CD4-positive, alpha-beta T cell treated with Interleukin-6 for 4 hours (primary cell): ENCODE measurements at regions not wholly inside any gene's neighbourhood (a gene's known extent, or its start where the extent isn't known, plus 50 kb on each side); places are given as distances from the start of the nearest gene placed in this dataset.
"Not testable (repeated sequence)": the region's sequence is repeated elsewhere in the genome, so short reads cannot be mapped to it uniquely, and the experiment has no call there.

Experiments used
- DNase-seq: peaks from one replicate; pipeline ENCODE4 v3.0.0-alpha.2; 2020; ENCODE audit warnings: mixed read lengths

- no peak for DNase-seq
Measured at GRCh38 chr12:127571578-127571977, 695.4 kb upstream of the TMEM132C start.

- DNase-seq = no peak
Measured at GRCh38 chr12:127579446-127579845, 687.5 kb upstream of the TMEM132C start.

- no peak for DNase-seq
Measured at GRCh38 chr12:127582074-127582473, 684.9 kb upstream of the TMEM132C start.

GRCh38 chr12:127583041-127583440 lies 683.9 kb upstream of the TMEM132C start:
- DNase-seq = no peak

DNA sequence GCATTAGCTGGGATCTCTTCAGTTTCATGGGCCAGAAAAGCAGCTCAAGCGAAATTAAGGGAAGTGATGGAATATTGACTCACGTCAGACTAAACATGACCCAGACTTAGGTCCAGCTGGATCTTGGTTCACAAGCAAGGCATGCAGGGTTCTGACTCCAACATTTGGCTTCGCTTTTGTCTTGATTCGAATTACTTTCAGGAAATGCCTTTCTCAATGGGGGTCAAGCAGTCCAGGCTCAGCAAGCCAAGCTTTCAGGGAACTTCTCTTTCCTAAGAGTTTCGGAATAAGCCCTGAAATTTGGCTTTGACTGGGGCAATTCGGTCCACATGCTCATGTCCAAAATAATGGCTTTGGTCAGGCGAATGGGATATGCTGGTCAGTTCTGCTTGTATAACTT lies 678.7 kb upstream of the TMEM132C start:
- no peak for DNase-seq

DNA sequence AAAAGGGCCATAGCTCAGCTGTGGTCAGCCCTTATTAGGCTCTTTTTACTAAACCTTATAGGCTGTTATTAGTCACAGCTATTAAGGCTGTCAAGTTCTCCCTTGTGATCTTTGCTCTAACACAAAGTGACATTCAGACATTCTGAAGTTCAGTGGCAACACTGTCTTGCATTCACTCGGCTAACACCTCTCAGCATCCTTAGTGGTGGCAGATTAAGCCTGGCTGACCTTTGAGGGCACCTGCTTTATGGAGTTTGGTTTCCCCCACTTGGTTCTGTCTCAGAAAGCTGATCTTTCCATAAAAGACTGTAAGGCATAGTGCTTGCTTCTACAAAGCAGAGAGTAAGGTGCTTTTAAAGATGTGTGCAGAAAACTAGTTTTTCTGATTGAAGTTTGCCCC lies 677.4 kb upstream of the TMEM132C start:
- DNase-seq = no peak

GRCh38 chr12:127590868-127591267 lies 676.1 kb upstream of the TMEM132C start:
- DNase-seq = no peak

DNA sequence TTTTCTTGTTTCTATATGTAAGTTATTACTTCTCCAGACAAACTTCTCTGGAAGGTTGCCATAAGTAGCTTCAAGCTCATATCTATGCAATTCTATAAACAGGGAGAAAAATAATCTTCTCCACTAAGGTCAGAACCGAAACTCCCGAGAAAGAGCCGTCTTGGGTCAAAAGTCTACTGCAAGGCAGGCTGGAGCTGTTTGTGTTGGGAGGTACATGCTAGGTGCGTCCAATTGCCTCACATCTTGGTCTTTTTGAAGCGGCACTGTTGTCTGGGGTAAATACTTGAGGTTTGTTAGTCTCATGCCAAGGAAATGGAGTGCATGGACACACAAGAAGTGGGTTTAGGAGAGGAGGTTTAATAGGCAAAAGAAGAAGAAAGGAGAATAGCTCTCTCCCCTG lies 674.7 kb upstream of the TMEM132C start:
- no peak for DNase-seq

DNA sequence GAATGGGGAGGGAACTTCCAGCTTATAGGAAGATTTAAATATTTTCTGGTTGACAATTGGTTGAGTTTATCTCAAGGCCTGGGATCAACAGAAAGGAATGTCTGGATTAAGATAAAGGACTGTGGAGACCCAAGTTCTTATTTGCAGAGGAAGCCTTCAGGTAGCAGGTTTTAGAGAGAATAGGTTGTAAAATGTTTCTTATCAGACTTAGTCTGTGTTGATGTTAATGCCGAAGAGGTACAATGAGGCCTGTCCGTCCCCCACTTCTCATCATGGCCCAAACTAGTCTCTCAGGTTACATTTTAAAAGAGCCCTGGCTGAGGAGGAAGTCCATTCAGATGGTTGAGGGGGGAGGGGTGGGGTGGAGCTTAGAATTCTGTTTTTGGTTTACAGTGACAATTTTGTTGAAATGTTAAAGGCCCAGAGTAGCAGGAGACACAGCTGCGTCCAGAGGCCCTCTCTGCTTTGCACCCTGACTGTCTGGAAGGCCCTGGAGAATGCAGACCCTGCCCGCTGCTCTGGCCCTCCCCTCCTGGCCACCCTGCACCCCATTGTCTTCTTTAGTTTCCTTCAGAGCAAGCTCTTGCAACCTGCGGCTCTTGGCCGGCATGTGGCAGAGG lies 672.5 kb upstream of the TMEM132C start:
- no peak for DNase-seq

GRCh38 chr12:127595506-127595905 lies 671.5 kb upstream of the TMEM132C start:
- DNase-seq = no peak

- DNase-seq = no peak
Measured at GRCh38 chr12:127596891-127597290, 670.1 kb upstream of the TMEM132C start.

GRCh38 chr12:127599436-127599835 lies 667.5 kb upstream of the TMEM132C start:
- no peak for DNase-seq

- DNase-seq = no peak
Measured at GRCh38 chr12:127600211-127600610, 666.8 kb upstream of the TMEM132C start.

DNA sequence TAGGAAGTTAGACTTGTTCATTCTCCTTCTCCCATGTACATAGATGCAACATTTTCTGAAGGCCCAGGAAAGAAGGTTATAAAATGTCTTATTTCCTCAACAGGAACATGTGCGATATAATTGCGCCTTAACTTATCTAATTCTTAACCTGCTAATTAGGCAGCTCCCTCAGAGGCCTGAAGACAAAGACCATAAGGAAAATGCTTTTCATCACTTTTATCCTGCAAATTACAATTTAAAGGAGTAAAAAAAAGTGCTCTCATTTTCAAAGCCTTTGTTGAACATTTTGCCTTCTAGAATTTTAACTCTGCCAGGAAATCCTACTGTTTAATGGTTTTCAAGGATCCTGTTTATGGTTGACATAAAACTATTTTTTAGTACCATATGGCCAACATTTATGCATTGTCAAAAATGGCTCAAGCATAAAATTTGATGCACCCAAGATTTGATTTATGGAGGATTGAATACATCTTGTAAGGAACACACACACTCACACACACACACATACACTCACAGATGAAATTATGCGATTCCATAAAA lies 660.4 kb upstream of the TMEM132C start:
- no peak for DNase-seq

DNA sequence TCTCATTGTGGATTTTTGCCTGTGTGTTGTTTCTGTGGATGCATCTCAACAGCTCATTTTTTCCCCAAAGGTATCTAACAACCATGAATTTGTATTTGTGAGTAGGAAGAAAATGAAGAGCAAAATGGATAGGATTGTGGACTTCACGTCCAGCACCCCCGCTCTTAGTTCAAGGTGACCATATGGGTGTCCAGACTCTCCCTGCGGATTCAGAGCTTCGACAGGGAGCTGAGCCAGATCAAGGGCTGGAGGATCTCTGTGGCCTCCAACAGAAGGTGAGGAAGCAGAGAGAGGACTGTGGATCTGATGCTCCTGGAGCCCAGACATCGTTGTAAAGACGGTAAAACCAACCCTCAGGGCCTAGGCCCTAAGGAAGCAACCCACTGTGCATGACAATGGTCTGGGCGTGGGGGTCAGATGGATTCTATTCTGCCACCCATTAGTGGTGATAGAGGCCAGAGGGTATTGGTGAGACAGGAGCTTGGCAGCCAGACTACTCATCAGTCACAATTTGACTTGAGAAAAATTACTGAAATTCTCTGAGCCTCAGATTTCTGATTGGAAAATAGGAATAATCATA lies 659.7 kb upstream of the TMEM132C start:
- DNase-seq = no peak

- not testable (repeated sequence) for DNase-seq
Measured at GRCh38 chr12:127608359-127608758, 658.6 kb upstream of the TMEM132C start.

- DNase-seq = no peak
Measured at GRCh38 chr12:127613056-127613455, 653.9 kb upstream of the TMEM132C start.

DNA sequence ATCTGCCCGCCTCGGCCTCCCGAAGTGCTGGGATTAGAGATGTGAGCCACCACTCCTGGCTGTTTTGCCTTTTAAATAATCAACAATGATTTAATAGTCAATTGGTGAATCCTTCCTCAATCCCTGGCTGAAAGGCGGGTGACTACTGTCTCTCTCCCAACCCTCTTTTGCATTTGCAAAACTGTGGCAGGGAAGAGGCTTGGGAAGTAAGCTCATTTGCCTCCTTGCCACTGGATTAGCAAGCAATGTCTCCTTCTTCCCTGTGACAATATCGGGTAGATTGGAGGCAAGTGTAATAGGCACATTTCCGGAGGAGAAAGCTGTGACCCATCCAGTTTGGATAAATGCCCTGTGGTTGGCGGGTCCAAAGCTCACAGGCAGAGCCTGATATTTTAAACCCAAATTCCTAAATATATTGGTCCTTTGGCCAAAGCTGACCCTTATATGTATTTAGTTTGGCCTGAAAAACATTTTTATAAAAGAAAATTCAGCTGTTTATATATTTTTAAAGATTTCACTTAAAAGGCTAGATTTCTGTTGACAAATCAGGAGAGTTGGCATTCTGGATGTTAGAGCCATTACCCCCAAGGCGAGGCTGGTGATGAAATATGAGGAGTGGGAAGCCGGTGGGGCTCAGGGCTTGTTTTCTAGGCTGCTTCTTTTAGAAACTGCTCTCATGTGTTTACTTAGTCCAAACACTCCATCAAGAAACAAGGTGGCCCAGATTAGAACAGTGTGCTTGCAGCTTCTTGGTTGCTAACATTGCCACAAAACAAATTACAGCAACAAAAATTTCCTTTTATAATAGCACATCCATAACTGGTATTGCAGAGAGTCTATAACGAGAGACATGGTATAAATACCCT lies 646.9 kb upstream of the TMEM132C start:
- no peak for DNase-seq

GRCh38 chr12:127620735-127621355 lies 646.1 kb upstream of the TMEM132C start:
- DNase-seq = no peak

DNA sequence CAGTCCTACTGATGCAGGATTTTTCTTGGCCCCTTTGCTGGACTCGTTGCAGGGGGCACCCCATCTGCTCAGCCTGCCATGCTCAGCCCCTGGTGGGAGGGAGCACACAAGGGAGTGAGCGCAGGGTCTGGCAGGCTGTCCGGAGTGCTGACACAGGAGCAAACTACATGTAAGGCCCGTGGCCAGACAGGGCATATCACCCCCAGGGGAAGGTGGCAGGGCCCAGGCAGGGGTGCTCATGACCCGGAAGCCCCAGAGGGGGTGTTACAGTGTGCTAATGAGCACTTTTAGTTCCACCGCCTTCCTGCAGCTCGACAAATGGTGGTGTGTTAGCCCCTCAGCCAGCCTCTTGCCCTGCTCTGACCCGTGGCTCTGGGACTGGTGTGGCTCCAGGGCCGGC lies 645.6 kb upstream of the TMEM132C start:
- no peak for DNase-seq

GRCh38 chr12:127623362-127623761 lies 643.6 kb upstream of the TMEM132C start:
- no peak for DNase-seq

DNA sequence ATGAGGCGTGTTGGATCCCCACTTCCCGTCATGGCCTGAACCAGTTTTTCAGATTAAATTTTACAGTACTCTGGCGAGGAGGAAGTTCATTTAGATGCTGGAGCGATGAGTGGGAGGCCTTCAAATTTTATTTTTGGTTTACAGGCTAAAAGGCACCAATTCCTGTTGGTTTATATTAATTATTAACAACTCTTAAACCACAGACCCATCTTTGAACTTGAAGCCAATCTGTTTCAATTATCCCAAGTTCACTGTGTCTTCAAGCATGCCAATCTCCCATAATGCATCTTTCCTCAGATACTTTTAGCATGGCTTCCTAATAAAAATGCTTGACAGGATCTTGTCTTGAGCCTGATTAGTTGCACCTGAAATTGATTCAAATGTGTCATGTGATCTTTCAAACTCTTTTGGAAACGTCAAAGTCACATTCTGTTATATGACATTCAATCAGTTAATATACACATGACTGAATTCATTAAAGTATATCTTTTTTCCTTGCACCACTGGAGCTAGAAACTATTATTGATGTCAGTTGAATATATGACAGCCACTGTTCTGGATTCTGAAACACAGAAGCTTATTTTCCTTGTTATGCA lies 641.7 kb upstream of the TMEM132C start:
- DNase-seq = no peak

GRCh38 chr12:127628645-127629044 lies 638.3 kb upstream of the TMEM132C start:
- DNase-seq = no peak
